ENCODE measurements at regions not wholly inside any gene's neighbourhood (a gene's known extent, or its start where the extent isn't known, plus 50 kb on each side); places are given as distances from the start of the nearest gene placed in this dataset.

- TF ChIP-seq EP300 (IDR thresholded peaks at IDR 0.05) = no peak
- no peak for TF ChIP-seq CTCF (IDR thresholded peaks at IDR 0.05)
- TF ChIP-seq POLR2A (IDR thresholded peaks at IDR 0.05) = no peak
- TF ChIP-seq POLR2AphosphoS5 (IDR thresholded peaks at IDR 0.05) = no peak
Measured at GRCh38 chr2:146748046-146748445, 1096.8 kb upstream of the ACVR2A start.
